ENCODE measurements at regions not wholly inside any gene's neighbourhood (a gene's known extent, or its start where the extent isn't known, plus 50 kb on each side); places are given as distances from the start of the nearest gene placed in this dataset.

DNA sequence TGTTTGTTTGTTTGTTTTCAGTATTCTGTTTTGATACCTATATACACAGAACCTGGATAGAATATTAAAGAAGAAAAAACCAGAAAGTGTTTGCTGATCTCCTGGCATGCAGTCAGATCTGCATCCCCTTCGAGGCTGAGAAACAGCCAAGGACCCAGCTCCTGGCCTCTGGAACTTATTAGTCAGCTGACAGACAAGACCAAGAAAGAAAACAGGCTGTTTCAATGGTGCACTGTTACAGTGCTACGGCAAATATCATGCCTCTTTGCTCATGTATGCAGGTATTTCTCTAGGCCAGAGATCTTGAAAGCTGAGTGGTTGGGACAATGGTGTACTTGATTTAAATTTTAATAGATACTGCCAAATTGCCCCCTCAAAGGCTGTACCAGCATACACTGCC, 95.0 kb downstream of the C5orf15 start:
- Histone ChIP-seq H3K4me2 (ENCODE audit: low read length) (no peak overlapping the region), H3K9me2 (ENCODE audit: low read depth, low read length) (no peaks in the 10 kb centered on the region), H3K4me1 (ENCODE audit: insufficient read depth, low read length, severe bottlenecking) (no peaks in the 10 kb centered on the region), H3K27ac (ENCODE audit: low read depth, low read length, poor library complexity, severe bottlenecking) (no peak overlapping the region), H2AFZ (ENCODE audit: low read length) (no peak overlapping the region), H3F3A (ENCODE audit: insufficient read depth, low read length) (no peaks in the 10 kb centered on the region), H3K9ac (ENCODE audit: low read length) (no peak overlapping the region), H3K4me3 (ENCODE audit: low read depth, low read length, poor library complexity, severe bottlenecking) (no peak overlapping the region), H3K27me3 (ENCODE audit: insufficient read depth, low read length) (no peaks in the 10 kb centered on the region), H3K79me2 (ENCODE audit: insufficient read depth, low read length) (no peaks in the 10 kb centered on the region), H4K20me1 (ENCODE audit: insufficient read depth, low read length) (no peaks in the 10 kb centered on the region), H3K36me3 (ENCODE audit: insufficient read depth, low read length) (no peaks in the 10 kb centered on the region), H3K9me3 (ENCODE audit: low read length) (no peaks in the 10 kb centered on the region)
- TF ChIP-seq, protein P1, sequence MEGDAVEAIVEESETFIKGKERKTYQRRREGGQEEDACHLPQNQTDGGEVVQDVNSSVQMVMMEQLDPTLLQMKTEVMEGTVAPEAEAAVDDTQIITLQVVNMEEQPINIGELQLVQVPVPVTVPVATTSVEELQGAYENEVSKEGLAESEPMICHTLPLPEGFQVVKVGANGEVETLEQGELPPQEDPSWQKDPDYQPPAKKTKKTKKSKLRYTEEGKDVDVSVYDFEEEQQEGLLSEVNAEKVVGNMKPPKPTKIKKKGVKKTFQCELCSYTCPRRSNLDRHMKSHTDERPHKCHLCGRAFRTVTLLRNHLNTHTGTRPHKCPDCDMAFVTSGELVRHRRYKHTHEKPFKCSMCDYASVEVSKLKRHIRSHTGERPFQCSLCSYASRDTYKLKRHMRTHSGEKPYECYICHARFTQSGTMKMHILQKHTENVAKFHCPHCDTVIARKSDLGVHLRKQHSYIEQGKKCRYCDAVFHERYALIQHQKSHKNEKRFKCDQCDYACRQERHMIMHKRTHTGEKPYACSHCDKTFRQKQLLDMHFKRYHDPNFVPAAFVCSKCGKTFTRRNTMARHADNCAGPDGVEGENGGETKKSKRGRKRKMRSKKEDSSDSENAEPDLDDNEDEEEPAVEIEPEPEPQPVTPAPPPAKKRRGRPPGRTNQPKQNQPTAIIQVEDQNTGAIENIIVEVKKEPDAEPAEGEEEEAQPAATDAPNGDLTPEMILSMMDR (IDR thresholded peaks at IDR 0.05; ENCODE audit: low read length) = no peak
- TF ChIP-seq EZH2 (IDR thresholded peaks at IDR 0.05; ENCODE audit: borderline replicate concordance, low read length) = no peak

- TF ChIP-seq, protein P1 (IDR thresholded peaks at IDR 0.05; ENCODE audit: low read length) = no peak
- TF ChIP-seq EZH2 (IDR thresholded peaks at IDR 0.05; ENCODE audit: borderline replicate concordance, low read length) = no peak
- Histone ChIP-seq H2AFZ (ENCODE audit: low read length) (no peak overlapping the region), H3K9me3 (ENCODE audit: low read length) (no peaks in the 10 kb centered on the region), H3K27ac (ENCODE audit: low read depth, low read length, poor library complexity, severe bottlenecking) (no peak overlapping the region), H3K79me2 (ENCODE audit: insufficient read depth, low read length) (no peaks in the 10 kb centered on the region), H3K9me2 (ENCODE audit: low read depth, low read length) (no peaks in the 10 kb centered on the region), H3K4me1 (ENCODE audit: insufficient read depth, low read length, severe bottlenecking) (no peaks in the 10 kb centered on the region), H3F3A (ENCODE audit: insufficient read depth, low read length) (no peaks in the 10 kb centered on the region), H4K20me1 (ENCODE audit: insufficient read depth, low read length) (no peaks in the 10 kb centered on the region), H3K4me2 (ENCODE audit: low read length) (no peak overlapping the region), H3K4me3 (ENCODE audit: low read depth, low read length, poor library complexity, severe bottlenecking) (no peak overlapping the region), H3K36me3 (ENCODE audit: insufficient read depth, low read length) (no peaks in the 10 kb centered on the region), H3K27me3 (ENCODE audit: insufficient read depth, low read length) (no peaks in the 10 kb centered on the region), H3K9ac (ENCODE audit: low read length) (no peak overlapping the region)
These were observed 97.8 kb downstream of the C5orf15 start for GRCh38 chr5:133870661-133871060.

DNA sequence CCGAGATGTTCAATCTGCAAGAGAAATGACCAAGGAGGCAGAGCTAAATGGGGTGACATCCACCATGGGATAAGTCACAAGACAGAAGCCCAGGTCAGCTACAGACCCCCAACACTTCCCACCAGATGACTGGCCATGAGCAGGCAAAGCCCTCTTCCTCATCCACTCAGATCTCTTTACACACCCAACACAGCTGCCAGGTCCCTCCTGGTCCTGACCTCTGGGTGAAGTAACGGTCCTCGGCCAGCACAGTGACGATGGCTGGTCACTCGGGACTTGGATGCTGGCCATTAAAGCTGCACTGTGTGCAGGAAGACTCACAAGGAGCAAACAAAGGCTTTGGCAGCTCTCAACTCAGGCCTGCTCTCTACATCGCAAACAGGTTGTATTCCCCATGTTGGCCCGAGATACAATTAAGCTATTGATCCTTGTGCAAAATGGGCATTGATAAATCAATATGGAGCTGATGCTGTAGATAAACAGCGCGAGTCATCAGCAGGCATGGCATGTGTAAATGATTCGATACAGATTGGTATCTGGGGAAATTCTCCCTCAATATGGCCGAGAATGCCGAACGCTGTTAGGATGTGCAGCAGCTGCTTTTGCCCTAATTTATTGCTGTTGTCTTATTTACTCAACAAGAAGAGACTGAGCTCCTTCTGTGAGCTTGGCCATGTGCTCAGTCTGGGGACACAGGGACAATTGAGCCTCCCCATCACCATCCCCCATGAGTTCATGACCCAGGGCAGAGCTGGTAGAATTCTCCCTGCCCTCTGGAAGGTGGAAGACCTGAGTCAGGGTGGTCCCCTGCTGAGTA, 98.7 kb downstream of the C5orf15 start:
- TF ChIP-seq EZH2 (IDR thresholded peaks at IDR 0.05; ENCODE audit: borderline replicate concordance, low read length) = no peak
- TF ChIP-seq, protein P1 (IDR thresholded peaks at IDR 0.05; ENCODE audit: low read length) = no peak; the same call in 1 of the 2 replicates
- H3K4me2 ChIP-seq (ENCODE audit: low read length) = no peak overlapping the region
- H3K9me2 ChIP-seq (ENCODE audit: low read depth, low read length) = no peaks in the 10 kb centered on the region
- no peaks in the 10 kb centered on the region for H3K79me2 ChIP-seq (ENCODE audit: insufficient read depth, low read length)
- no peaks in the 10 kb centered on the region for H4K20me1 ChIP-seq (ENCODE audit: insufficient read depth, low read length)
- H3F3A ChIP-seq (ENCODE audit: insufficient read depth, low read length) = no peaks in the 10 kb centered on the region
- H3K4me1 ChIP-seq (ENCODE audit: insufficient read depth, low read length, severe bottlenecking) = no peaks in the 10 kb centered on the region
- H2AFZ ChIP-seq (ENCODE audit: low read length) = no peak overlapping the region
- H3K27ac ChIP-seq (ENCODE audit: low read depth, low read length, poor library complexity, severe bottlenecking) = no peak overlapping the region
- H3K36me3 ChIP-seq (ENCODE audit: insufficient read depth, low read length) = no peaks in the 10 kb centered on the region
- H3K9me3 ChIP-seq (ENCODE audit: low read length) = no peaks in the 10 kb centered on the region
- H3K4me3 ChIP-seq (ENCODE audit: low read depth, low read length, poor library complexity, severe bottlenecking) = no peak overlapping the region
- H3K9ac ChIP-seq (ENCODE audit: low read length) = no peak overlapping the region
- no peaks in the 10 kb centered on the region for H3K27me3 ChIP-seq (ENCODE audit: insufficient read depth, low read length)

Data from OCI-LY1 (cell line).